ENCODE measurements at regions not wholly inside any gene's neighbourhood (a gene's known extent, or its start where the extent isn't known, plus 50 kb on each side); places are given as distances from the start of the nearest gene placed in this dataset.

GRCh38 chr9:129485145-129485774 is 135.6 kb downstream of the C9orf50 start:
- TF ChIP-seq RAD21 (IDR thresholded peaks at IDR 0.05) = no peak
- TF ChIP-seq CTCF (IDR thresholded peaks at IDR 0.05; ENCODE audit: low read depth, low read length, missing input control) = no peak
- no peak for TF ChIP-seq ATF3 (IDR thresholded peaks at IDR 0.05)
- no peak for TF ChIP-seq FOXA1 (IDR thresholded peaks at IDR 0.05)
- no peak for TF ChIP-seq REST (IDR thresholded peaks at IDR 0.05)
- no peak for TF ChIP-seq TAF1 (conservative IDR thresholded peaks at IDR 0.05)
- TF ChIP-seq SP1 (IDR thresholded peaks at IDR 0.05) = no peak
- no peak for TF ChIP-seq YY1 (IDR thresholded peaks at IDR 0.05)
